HEK293 (cell line): ENCODE measurements at regions not wholly inside any gene's neighbourhood (a gene's known extent, or its start where the extent isn't known, plus 50 kb on each side); places are given as distances from the start of the nearest gene placed in this dataset.

Experiments
- CTCF ChIP-seq: fragments of 450-650 bp; formaldehyde crosslinking; IDR thresholded peaks from 2 replicates; pipeline ENCODE4 v1.5.1; 2016; ENCODE audit warnings: missing biosample characterization, missing genetic modification characterization
- ZBTB1 ChIP-seq: fragments of 450-650 bp; formaldehyde crosslinking; IDR thresholded peaks from 2 replicates; pipeline ENCODE4 v1.5.1; 2016; ENCODE audit warnings: missing biosample characterization, missing genetic modification characterization
- ZNF214 ChIP-seq: fragments of 450-650 bp; formaldehyde crosslinking; IDR thresholded peaks from 2 replicates; pipeline ENCODE4 v1.5.1; 2017; ENCODE audit warnings: missing biosample characterization, mild to moderate bottlenecking, missing genetic modification characterization, borderline replicate concordance
- ZNF48 ChIP-seq: fragments of 450-650 bp; formaldehyde crosslinking; IDR thresholded peaks from 2 replicates; pipeline ENCODE4 v1.5.1; 2016; ENCODE audit warnings: missing biosample characterization, missing genetic modification characterization
- ZNF639 ChIP-seq: fragments of 450-650 bp; formaldehyde crosslinking; IDR thresholded peaks from 2 replicates; pipeline ENCODE4 v1.5.1; 2016; ENCODE audit warnings: missing biosample characterization, missing genetic modification characterization
- ZNF658 ChIP-seq: fragments of 450-650 bp; formaldehyde crosslinking; IDR thresholded peaks from 2 replicates; pipeline ENCODE4; 2016; ENCODE audit warnings: missing biosample characterization, missing genetic modification characterization
- ZNF837 ChIP-seq: fragments of 450-650 bp; formaldehyde crosslinking; IDR thresholded peaks from 2 replicates; pipeline ENCODE4 v1.5.1; 2016; ENCODE audit warnings: missing biosample characterization, missing genetic modification characterization

GRCh38 chr9:107193251-107193650 is 89.8 kb upstream of the RAD23B start:
- TF ChIP-seq CTCF (tag by site-specific recombination): no peak
- no peak for TF ChIP-seq ZBTB1 (tag by site-specific recombination)
- TF ChIP-seq ZNF48 (tag by site-specific recombination): no peak
- no peak for TF ChIP-seq ZNF214 (tag by site-specific recombination)
- no peak for TF ChIP-seq ZNF639 (tag by site-specific recombination)
- TF ChIP-seq ZNF658 (tag by site-specific recombination): no peak
- TF ChIP-seq ZNF837 (tag by site-specific recombination): no peak
